Naive B cell (primary cell): ENCODE measurements at regions not wholly inside any gene's neighbourhood (a gene's known extent, or its start where the extent isn't known, plus 50 kb on each side); places are given as distances from the start of the nearest gene placed in this dataset.
A peak's percentile ranks its signal among the peaks of the same experiment; 100 is the strongest.
"Not testable (repeated sequence)": the region's sequence is repeated elsewhere in the genome, so short reads cannot be mapped to it uniquely, and the experiment has no call there.

Experiments used
- ATAC-seq, 2 donors: fragments of 150-1000 bp; cut with Tn5 transposase; 2 replicates each; pipeline ENCODE4 v1.10.0; 2021; ENCODE audit warnings: low read depth in 2 of 2, mild to moderate bottlenecking in 2 of 2, moderate library complexity in 2 of 2
- DNase-seq: peaks from one replicate; pipeline ENCODE4 v3.0.0; 2022
- H3K27ac Mint-ChIP-seq, 6 donors: one replicate each; pipeline ENCODE4 v1.8.0; 2020 to 2022; ENCODE audit warnings: mild to moderate bottlenecking in 6 of 6, mixed read lengths in 6 of 6, moderate library complexity in 5 of 6, inconsistent platforms in 2 of 6
- H3K27me3 Mint-ChIP-seq, 3 donors: one replicate each; pipeline ENCODE4 v1.8.0; 2021 to 2022; ENCODE audit warnings: mixed read lengths in 3 of 3, mild to moderate bottlenecking in 1 of 3
- H3K36me3 Mint-ChIP-seq, 2 donors: one replicate each; pipeline ENCODE4 v1.8.0; 2020 to 2022; ENCODE audit warnings: mixed read lengths in 2 of 2, inconsistent platforms in 1 of 2, mild to moderate bottlenecking in 1 of 2
- H3K4me1 Mint-ChIP-seq, 3 donors: one replicate each; pipeline ENCODE4 v1.8.0; 2020 to 2022; ENCODE audit warnings: mixed read lengths in 3 of 3, inconsistent platforms in 1 of 3, mild to moderate bottlenecking in 1 of 3, moderate library complexity in 1 of 3
- H3K4me3 Mint-ChIP-seq, 8 donors: one replicate each; pipeline ENCODE4 v1.8.0; 2020 to 2022; ENCODE audit warnings: mild to moderate bottlenecking in 8 of 8, mixed read lengths in 8 of 8, moderate library complexity in 8 of 8, inconsistent platforms in 2 of 8
- H3K9me3 Mint-ChIP-seq, 7 donors: one replicate each; pipeline ENCODE4 v1.8.0; 2020 to 2022; ENCODE audit warnings: mixed read lengths in 7 of 7, mild to moderate bottlenecking in 5 of 7, inconsistent platforms in 2 of 7, moderate library complexity in 1 of 7

GRCh38 chr14:105944632-105945610 lies 418.5 kb downstream of the TMEM121 start:
- peak overlapping the region in 4 of 6 donors; percentile 42 to 79 (median 60) for H3K27ac Mint-ChIP-seq
- DNase-seq (peak; percentile 60), ATAC-seq (peak; percentile 52 to 53)
- no peaks in the 10 kb centered on the region for H3K36me3 Mint-ChIP-seq
- H3K4me1 Mint-ChIP-seq = peaks cover 11 to 27% (median 12%) of the 10 kb centered on the region in 3 donors
- peaks cover 0 to 2% (median 0%) of the 10 kb centered on the region in 7 donors for H3K9me3 Mint-ChIP-seq
- H3K27me3 Mint-ChIP-seq = no peaks in the 10 kb centered on the region
- peak overlapping the region in 5 of 8 donors; percentile 20 to 51 (median 37) for H3K4me3 Mint-ChIP-seq

DNA sequence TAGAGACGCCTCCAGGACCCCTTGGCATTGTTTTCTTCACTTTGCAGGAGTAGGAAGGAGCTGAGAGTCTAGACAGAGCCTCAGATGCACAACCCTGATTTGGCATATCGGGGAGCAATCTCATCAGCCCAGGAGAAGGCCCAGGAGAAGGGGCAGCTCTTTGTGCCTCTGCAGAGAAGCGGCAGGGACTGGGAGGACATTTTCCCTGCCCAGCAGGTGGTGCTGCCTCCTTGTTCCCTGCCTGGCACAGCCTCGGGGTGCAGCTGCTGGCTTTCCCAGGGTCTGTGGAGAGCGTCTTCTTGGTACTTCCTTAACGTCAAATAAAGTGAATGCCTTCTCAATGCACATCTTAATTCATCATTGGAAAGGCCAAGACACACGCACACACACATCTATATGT lies 419.5 kb downstream of the TMEM121 start:
- H3K36me3 Mint-ChIP-seq = no peaks in the 10 kb centered on the region
- H3K4me3 Mint-ChIP-seq = peak overlapping the region in 1 of 8 donors; percentile 47
- H3K9me3 Mint-ChIP-seq = no peaks in the 10 kb centered on the region
- DNase-seq = no peak
- no peak overlapping the region for H3K27ac Mint-ChIP-seq
- ATAC-seq = no peak
- no peaks in the 10 kb centered on the region for H3K27me3 Mint-ChIP-seq
- H3K4me1 Mint-ChIP-seq = peaks cover 11 to 33% (median 12%) of the 10 kb centered on the region in 3 donors

DNA sequence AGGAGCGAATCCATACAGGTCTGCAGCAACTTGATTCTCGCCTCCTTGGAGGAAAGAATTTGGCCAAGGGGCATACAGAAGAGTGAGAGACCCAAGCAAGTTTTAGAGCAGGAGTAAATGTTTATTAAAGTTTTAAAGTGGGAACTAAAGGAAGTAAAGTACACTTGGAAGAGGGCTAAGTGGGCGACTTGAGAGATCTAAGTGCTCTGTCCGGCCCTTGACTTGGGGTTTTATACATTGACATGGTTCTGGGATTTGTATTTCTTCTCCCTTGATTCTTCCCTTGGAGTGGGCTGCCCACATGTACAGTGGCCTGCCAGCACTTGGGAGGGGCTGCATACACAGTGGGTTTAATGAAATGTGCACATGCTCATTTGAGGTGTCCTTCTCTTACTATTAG lies 421.2 kb downstream of the TMEM121 start:
- ATAC-seq = no peak
- Mint-ChIP-seq H3K4me3 (no peak overlapping the region), H3K4me1 (peaks cover 11 to 30% (median 18%) of the 10 kb centered on the region in 3 donors), H3K27me3 (no peaks in the 10 kb centered on the region), H3K27ac (no peak overlapping the region), H3K9me3 (no peaks in the 10 kb centered on the region), H3K36me3 (no peaks in the 10 kb centered on the region)
- DNase-seq = no peak

DNA sequence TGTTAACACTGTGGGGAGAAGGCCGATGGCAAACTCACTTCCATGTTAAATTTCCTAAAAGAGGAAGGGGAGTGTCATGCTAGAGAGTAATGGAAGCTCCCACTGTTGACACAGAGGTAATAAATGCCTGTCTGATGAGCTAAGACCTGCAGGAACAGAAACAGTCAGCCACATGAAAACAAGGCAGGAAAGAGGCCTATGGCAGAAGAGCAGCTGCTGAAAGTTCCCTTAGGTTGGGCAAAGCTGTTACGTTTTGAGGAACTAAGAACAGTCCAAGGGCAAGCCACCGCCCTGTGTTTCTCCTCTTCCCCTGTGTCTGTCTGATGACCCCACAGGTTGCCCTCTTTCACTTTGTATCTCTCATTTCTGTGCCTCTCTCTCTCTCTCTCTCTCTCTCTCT lies 422.6 kb downstream of the TMEM121 start:
- ATAC-seq (peak; percentile 78 to 85), DNase-seq (peak; percentile 40)
- H3K9me3 Mint-ChIP-seq, H3K36me3 Mint-ChIP-seq, H3K27me3 Mint-ChIP-seq: not testable (repeated sequence)
- peaks cover 11 to 28% (median 18%) of the 10 kb centered on the region in 3 donors for H3K4me1 Mint-ChIP-seq
- H3K4me3 Mint-ChIP-seq = peak overlapping the region in 3 of 8 donors; percentile 29 to 51 (median 30)
- H3K27ac Mint-ChIP-seq = peak overlapping the region in 4 of 6 donors; percentile 59 to 95 (median 66)

- peak; percentile 62 to 66 for ATAC-seq
- H3K36me3 Mint-ChIP-seq = not testable (repeated sequence)
- H3K4me3 Mint-ChIP-seq = peak overlapping the region in 3 of 8 donors; percentile 15 to 44 (median 24)
These were observed 424.0 kb downstream of the TMEM121 start for GRCh38 chr14:105950364-105950892.

DNA sequence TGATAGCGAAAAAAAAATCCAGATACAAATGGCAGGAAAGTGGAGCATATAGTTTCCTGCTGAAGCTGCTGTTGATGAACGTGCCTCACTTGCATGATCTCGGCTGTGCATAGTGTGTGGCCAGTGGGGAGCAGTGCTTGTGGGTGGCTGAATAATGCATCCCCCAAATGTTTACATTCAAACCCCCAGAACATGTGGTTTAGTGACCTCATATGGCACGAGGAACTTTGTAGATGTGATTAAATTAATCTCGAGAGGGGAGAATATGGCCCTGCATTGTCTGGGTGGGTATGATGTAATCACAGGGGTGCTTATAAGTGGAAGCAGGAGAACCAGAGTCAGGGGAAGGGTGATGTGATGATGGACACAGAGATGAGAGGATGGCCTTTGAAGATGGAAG lies 425.0 kb downstream of the TMEM121 start:
- no peak for DNase-seq
- H3K9me3 Mint-ChIP-seq = peaks cover 0 to 3% (median 0%) of the 10 kb centered on the region in 7 donors
- H3K27me3 Mint-ChIP-seq = no peaks in the 10 kb centered on the region
- H3K27ac Mint-ChIP-seq = no peak overlapping the region
- peak overlapping the region in 1 of 8 donors; percentile 10 for H3K4me3 Mint-ChIP-seq
- H3K36me3 Mint-ChIP-seq = no peaks in the 10 kb centered on the region
- peaks cover 11 to 25% (median 18%) of the 10 kb centered on the region in 3 donors for H3K4me1 Mint-ChIP-seq
- no peak for ATAC-seq

More at GRCh38 chr14:105950364-105950892, 424.0 kb downstream of the TMEM121 start:
- H3K27me3 Mint-ChIP-seq, H3K9me3 Mint-ChIP-seq, DNase-seq: not testable (repeated sequence)
- Mint-ChIP-seq H3K4me1 (peaks cover 11 to 28% (median 18%) of the 10 kb centered on the region in 3 donors), H3K27ac (peak overlapping the region in 4 of 6 donors; percentile 27 to 79 (median 41))

DNA sequence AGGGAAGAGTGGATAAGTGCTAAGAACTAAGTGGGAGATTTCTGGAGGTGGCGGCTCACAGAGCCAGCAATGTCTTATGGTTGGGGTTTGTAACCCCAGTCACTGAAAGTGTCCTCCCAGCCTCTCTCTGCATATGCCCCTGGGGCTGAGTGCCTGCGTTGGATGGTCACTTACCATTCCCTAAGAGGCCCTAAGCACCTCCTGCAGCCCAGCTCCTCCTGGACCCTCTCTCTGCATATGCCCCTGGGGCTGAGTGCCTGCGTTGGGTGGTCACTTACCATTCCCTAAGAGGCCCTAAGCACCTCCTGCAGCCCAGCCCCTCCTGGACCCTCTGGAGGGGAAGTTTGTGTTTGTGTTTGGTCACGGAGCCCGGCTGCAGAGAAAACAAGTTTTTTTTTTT lies 425.8 kb downstream of the TMEM121 start:
- H3K9me3 Mint-ChIP-seq = peaks cover 0 to 3% (median 0%) of the 10 kb centered on the region in 7 donors
- no peak for DNase-seq
- ATAC-seq = no peak
- no peaks in the 10 kb centered on the region for H3K27me3 Mint-ChIP-seq
- H3K4me1 Mint-ChIP-seq = peaks cover 11 to 25% (median 18%) of the 10 kb centered on the region in 3 donors
- peak overlapping the region in 1 of 6 donors; percentile 81 for H3K27ac Mint-ChIP-seq
- no peaks in the 10 kb centered on the region for H3K36me3 Mint-ChIP-seq
- no peak overlapping the region for H3K4me3 Mint-ChIP-seq

- Mint-ChIP-seq H3K36me3 (no peaks in the 10 kb centered on the region), H3K27ac (no peak overlapping the region), H3K9me3 (peaks cover 0 to 3% (median 0%) of the 10 kb centered on the region in 7 donors), H3K27me3 (no peaks in the 10 kb centered on the region), H3K4me3 (peak overlapping the region in 1 of 8 donors; percentile 30), H3K4me1 (peaks cover 11 to 25% (median 18%) of the 10 kb centered on the region in 3 donors)
- ATAC-seq (no peak), DNase-seq (no peak)
These were observed 426.4 kb downstream of the TMEM121 start for GRCh38 chr14:105952826-105953225.

GRCh38 chr14:105961625-105962024 lies 435.2 kb downstream of the TMEM121 start:
- not testable (repeated sequence) for H3K27me3 Mint-ChIP-seq, H3K9me3 Mint-ChIP-seq, ATAC-seq, H3K36me3 Mint-ChIP-seq, DNase-seq
- Mint-ChIP-seq H3K4me1 (peaks cover 4 to 10% (median 10%) of the 10 kb centered on the region in 3 donors), H3K4me3 (peak overlapping the region in 2 of 8 donors; percentile 10 to 20), H3K27ac (peak overlapping the region in 1 of 6 donors; percentile 66)

GRCh38 chr14:105962532-105962931 lies 436.1 kb downstream of the TMEM121 start:
- no peak for DNase-seq
- Mint-ChIP-seq H3K27ac (no peak overlapping the region), H3K36me3 (no peaks in the 10 kb centered on the region), H3K9me3 (no peaks in the 10 kb centered on the region), H3K4me1 (peaks cover 9 to 17% (median 17%) of the 10 kb centered on the region in 3 donors), H3K27me3 (peaks cover 0 to 4% (median 0%) of the 10 kb centered on the region in 3 donors), H3K4me3 (peak overlapping the region in 1 of 8 donors; percentile 80)
- ATAC-seq = no peak

DNA sequence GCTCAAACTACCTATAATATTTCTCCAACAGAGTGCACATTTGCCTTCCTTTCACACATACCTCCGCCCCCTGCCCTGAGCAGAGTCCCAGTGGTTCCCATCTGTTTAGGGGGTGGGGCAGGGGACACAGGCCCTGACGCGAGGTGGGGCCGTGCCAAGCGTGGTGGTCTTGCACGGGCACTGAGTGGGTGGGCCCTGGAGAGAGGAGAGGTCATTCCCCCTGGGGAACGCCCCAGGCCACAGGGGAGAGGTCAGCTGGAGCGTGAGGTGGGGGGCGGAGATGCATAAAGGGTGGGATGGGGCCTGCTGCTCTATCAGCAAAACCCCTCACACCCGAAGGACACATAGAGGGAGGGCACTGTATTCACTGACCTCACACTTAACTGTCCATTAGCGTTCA lies 441.9 kb downstream of the TMEM121 start:
- DNase-seq (no peak), ATAC-seq (no peak)
- Mint-ChIP-seq H3K9me3 (no peaks in the 10 kb centered on the region), H3K27me3 (no peaks in the 10 kb centered on the region), H3K4me3 (no peak overlapping the region), H3K27ac (no peak overlapping the region), H3K36me3 (no peaks in the 10 kb centered on the region), H3K4me1 (peaks cover 9 to 27% (median 22%) of the 10 kb centered on the region in 3 donors)

DNA sequence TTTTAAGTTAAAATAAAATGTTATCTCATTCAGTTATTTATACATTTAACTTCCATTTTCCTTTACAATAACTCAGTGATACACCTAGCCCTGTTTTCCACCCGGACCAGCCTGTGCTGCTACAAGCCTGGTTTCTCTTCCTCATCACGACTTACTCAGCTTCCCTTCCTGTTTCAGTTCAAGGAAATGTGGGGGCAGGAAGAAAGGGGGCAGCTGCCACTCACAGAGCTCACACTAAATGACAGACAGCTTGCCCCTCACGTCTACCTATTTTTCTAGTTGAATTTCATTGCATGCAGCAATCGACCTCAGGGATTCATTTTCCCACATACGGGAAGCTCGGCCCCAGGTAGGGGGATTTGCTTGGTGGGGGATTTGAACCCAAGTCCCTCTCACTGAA lies 442.6 kb downstream of the TMEM121 start:
- H3K27ac Mint-ChIP-seq = peak overlapping the region in 1 of 6 donors; percentile 80
- peak in 1 of 2 donors; percentile 45 for ATAC-seq
- H3K4me3 Mint-ChIP-seq = peak overlapping the region in 7 of 8 donors; percentile 29 to 69 (median 61)
- not testable (repeated sequence) for H3K27me3 Mint-ChIP-seq, H3K36me3 Mint-ChIP-seq, DNase-seq, H3K9me3 Mint-ChIP-seq
- peaks cover 9 to 27% (median 22%) of the 10 kb centered on the region in 3 donors for H3K4me1 Mint-ChIP-seq

GRCh38 chr14:105970821-105971220 lies 444.4 kb downstream of the TMEM121 start:
- ATAC-seq, H3K27me3 Mint-ChIP-seq, H3K36me3 Mint-ChIP-seq, DNase-seq, H3K4me3 Mint-ChIP-seq, H3K27ac Mint-ChIP-seq, H3K9me3 Mint-ChIP-seq: not testable (repeated sequence)
- H3K4me1 Mint-ChIP-seq = peaks cover 12 to 28% (median 26%) of the 10 kb centered on the region in 3 donors
